Activated CD8-positive, alpha-beta memory T cell treated with anti-CD3 and anti-CD28 coated beads for 36 hours (primary cell): ENCODE measurements at regions not wholly inside any gene's neighbourhood (a gene's known extent, or its start where the extent isn't known, plus 50 kb on each side); places are given as distances from the start of the nearest gene placed in this dataset.

ENCODE experiments used
- CTCF ChIA-PET: fragments of 350-600 bp; sonication (Branson Sonifier 250); formaldehyde crosslinking; loops from one replicate; lab custom pipeline; 2021; ENCODE audit warnings: antibody characterized with exemption; lab: Charles Lee
- POLR2A ChIA-PET: fragments of 350-600 bp; sonication (Branson Sonifier 250); formaldehyde crosslinking; loops from one replicate; lab custom pipeline; 2021; ENCODE audit warnings: antibody characterized with exemption; lab: Charles Lee

DNA sequence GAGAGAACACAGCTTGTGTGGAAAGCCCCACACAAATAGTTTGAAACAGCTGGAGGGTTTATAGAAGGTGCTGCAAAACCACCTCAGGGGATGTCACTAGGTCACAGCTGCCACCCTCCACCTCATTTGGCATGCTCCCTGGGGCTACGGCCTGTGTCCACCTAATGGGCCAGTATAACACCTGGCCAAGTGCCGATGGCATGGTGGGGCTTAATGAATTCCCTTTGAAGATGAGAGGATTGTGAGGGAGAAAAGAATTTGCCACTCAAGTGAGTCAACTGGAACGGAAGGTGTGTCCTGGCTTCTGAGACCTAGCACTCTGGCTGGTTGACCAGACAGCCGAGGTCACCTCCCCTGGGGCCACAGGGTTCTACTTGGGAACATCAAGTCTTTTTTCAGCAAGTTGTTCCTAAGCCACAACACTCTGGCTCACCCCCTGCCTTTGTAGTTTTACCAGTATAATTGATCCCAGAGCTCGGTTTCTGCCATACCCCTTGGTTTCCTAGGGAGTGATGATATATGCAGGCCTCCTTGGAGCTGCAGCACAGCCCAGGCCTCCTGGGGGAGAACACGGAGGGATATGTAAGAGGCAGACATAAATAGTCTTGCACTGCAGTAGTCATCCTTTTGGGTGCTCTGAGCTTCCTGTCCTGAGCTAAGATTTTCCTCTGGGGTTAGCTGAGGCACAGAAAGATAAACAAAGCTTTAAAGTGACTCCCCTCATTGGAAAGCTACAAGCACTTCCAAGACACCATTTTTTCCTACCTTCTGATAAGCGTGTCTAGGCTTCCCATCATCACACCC lies 178.2 kb upstream of the LPP start:
- CTCF ChIA-PET = interaction anchor here (1.6 kb wide), 1 partner anchor 236 kb away, joined by 4 read pairs; no protein-coding TSS in a partner anchor
- POLR2A ChIA-PET = interaction anchor here (0.5 to 2.0 kb wide), 6 partner anchors 64 to 235 kb away, joined by 3 to 6 read pairs (median 4); partner anchors contain the start of gene BCL6

DNA sequence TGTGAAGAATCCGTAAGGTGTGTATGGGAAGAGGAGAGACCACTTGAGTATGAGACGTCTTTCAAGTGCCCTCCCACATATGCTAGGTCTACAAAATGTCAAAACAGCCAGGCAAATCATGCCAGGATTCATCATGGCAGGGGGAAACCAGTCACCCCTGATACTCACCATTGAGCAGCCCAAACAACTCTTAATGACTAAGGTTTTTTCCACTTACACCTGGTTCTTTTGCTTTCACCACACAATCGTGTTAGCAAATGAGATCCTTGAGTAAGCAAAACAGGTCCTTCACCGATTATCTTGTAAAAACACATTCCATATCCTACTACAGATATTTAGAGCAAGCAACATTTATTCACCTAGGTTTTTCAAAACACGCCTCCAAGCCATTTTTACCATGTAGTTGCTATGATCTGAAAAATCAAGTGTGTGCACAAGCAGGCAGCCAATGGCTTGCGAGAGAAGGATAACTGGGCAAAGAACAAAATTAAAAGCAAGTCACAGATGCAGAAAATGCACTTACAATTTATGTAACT lies 177.5 kb upstream of the LPP start:
- ChIA-PET CTCF (interaction anchor here (1.4 to 1.6 kb wide), 2 partner anchors 23 to 236 kb away, joined by 3 to 4 read pairs; no protein-coding TSS in a partner anchor), POLR2A (interaction anchor here (0.5 to 2.0 kb wide), 4 partner anchors 65 to 236 kb away, joined by 3 to 6 read pairs (median 4); no protein-coding TSS in a partner anchor)

DNA sequence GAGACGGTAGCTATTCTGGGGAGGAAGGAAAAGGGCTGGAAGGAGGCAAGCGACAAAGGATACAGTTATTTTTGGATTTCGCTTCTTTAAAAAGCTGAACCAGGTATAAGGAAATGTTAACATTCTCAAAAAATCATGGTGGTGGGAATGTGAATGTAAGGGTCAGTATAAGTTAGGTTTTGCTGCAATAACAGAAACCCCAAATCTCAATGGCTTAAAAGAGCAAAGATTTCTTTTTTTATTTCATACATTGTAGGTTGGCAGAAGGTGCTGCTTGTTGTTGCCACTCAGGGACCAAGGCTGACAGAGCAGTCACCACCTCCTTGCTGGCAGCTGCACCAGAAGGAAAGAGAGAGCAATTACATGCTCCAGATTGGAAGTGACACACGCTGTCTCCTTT lies 176.3 kb upstream of the LPP start:
- CTCF ChIA-PET = interaction anchor here (0.8 to 1.4 kb wide), 2 partner anchors 15 to 22 kb away, joined by 3 read pairs; no protein-coding TSS in a partner anchor
- POLR2A ChIA-PET = no interaction called here

- CTCF ChIA-PET = interaction anchor here (0.8 to 0.9 kb wide), 2 partner anchors 14 to 240 kb away, joined by 3 read pairs; no protein-coding TSS in a partner anchor
- POLR2A ChIA-PET = interaction anchor here (0.6 kb wide), 1 partner anchor 333 kb away, joined by 3 read pairs; no protein-coding TSS in a partner anchor
Observed at GRCh38 chr3:187978433-187979011, 175.4 kb upstream of the LPP start.

GRCh38 chr3:187979564-187979963 lies 174.4 kb upstream of the LPP start:
- CTCF ChIA-PET = interaction anchor here (0.9 kb wide), 1 partner anchor 241 kb away, joined by 3 read pairs; no protein-coding TSS in a partner anchor

DNA sequence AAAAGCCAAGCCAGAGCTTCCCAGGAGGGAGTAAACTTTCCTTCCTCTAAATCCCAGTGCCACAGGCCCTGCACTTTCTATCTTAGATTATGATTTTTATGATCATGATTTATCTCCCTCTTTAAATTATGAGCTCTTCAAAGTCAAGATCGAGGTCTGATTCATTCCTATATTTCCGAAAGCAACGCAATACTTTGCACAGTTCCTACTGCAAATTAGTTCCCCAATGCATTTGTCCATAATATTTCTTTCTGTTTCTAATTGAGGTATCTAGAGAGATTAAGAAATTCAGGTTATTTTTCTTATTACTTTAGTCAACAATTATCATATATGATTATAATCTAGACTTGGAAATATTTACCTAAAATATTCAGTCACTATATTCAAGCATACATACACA lies 173.1 kb upstream of the LPP start:
- ChIA-PET CTCF (no interaction called here), POLR2A (no interaction called here)

More at GRCh38 chr3:187979564-187979963, 174.4 kb upstream of the LPP start:
- POLR2A ChIA-PET = interaction anchor here (0.6 kb wide), 1 partner anchor 21 kb away, joined by 5 read pairs; no protein-coding TSS in a partner anchor

- ChIA-PET POLR2A (no interaction called here), CTCF (no interaction called here)
Observed at GRCh38 chr3:187982142-187982541, 171.8 kb upstream of the LPP start.

GRCh38 chr3:187983484-187984124 lies 170.4 kb upstream of the LPP start:
- CTCF ChIA-PET = interaction anchor here (0.6 to 1.3 kb wide), 2 partner anchors 50 to 243 kb away, joined by 3 to 4 read pairs; no protein-coding TSS in a partner anchor
- POLR2A ChIA-PET = no interaction called here

DNA sequence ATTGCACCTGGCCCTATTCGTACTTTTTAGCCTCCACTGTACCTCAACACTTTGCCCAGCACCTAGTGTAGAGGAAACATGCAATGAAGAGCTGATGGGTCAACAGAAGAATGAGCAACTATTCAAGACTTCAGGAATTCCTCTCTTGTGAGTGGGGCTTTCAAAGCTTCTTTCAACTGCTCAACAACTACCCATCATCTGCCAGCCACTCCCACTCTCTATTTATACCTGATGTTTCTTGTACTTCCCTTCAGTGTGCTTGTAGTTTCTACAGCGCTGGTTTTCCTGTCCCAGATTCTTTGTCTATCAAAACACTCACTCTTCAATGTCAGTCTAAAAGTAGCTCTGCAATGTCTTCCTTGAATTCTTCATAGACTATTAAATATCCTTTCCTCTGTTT lies 168.3 kb upstream of the LPP start:
- POLR2A ChIA-PET = no interaction called here
- CTCF ChIA-PET = interaction anchor here (1.6 kb wide), 1 partner anchor 12 kb away, joined by 3 read pairs; no protein-coding TSS in a partner anchor

DNA sequence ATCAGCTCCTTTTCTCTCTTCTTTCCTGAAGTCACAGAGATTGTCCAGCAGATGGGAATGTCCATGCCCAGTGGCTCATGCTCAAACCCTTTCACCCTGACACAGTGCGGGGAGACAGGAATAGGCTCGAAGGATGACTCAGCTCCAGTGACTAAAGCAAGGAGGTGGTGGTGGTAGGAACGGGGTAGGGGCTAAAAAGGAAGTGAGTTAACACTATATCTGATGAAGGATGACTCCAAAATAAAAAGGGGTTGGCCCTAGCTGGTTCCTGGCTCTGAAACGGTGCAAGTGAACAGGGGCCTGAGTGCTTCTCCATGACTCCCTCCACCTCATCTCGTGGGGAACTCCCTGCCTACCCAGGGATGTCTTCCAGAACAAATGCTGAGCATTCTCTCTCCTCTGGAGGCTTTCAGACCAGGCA lies 167.4 kb upstream of the LPP start:
- POLR2A ChIA-PET = no interaction called here
- CTCF ChIA-PET = interaction anchor here (1.1 to 1.6 kb wide), 2 partner anchors 13 to 246 kb away, joined by 3 to 6 read pairs; no protein-coding TSS in a partner anchor

DNA sequence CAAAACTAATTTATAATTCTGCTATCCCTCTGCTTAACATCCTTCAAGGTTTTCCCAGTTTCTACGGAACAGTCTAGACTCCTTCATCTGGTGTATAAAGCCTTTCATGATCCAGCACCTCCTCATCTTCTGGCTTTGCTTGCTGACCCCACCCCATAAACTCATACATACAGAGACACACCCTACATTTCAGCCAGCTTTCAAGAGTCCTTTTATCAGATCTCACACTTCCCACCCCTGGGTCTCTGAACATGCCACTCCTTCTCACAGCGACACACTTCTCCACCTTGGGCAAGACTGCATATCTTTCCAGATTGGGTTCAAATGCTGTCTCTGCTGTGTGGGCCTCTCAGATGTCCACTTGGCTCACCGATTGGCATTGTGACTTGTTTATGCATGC lies 166.8 kb upstream of the LPP start:
- ChIA-PET CTCF (interaction anchor here (1.1 to 1.6 kb wide), 2 partner anchors 13 to 247 kb away, joined by 3 to 6 read pairs; no protein-coding TSS in a partner anchor), POLR2A (no interaction called here)

DNA sequence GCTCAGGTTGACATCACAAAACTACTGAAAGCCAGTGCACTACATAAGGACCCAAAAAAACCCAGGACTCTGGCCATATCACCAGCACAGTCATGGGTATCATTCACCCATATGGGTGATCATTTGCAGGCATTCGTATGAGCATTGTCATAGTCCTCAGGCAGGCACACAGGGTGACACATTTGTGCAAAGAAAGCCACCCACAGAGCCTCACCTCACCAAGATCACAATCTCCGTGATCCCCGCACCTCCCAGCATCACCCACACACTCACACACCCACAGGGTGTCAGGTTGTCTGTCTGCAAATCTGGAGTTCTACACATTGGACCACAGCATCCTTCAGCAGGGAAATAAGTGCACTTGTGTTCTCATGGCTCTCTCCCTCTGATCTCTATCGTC lies 166.0 kb upstream of the LPP start:
- ChIA-PET CTCF (no interaction called here), POLR2A (interaction anchor here (0.5 kb wide), 1 partner anchor 322 kb away, joined by 8 read pairs; no protein-coding TSS in a partner anchor)

DNA sequence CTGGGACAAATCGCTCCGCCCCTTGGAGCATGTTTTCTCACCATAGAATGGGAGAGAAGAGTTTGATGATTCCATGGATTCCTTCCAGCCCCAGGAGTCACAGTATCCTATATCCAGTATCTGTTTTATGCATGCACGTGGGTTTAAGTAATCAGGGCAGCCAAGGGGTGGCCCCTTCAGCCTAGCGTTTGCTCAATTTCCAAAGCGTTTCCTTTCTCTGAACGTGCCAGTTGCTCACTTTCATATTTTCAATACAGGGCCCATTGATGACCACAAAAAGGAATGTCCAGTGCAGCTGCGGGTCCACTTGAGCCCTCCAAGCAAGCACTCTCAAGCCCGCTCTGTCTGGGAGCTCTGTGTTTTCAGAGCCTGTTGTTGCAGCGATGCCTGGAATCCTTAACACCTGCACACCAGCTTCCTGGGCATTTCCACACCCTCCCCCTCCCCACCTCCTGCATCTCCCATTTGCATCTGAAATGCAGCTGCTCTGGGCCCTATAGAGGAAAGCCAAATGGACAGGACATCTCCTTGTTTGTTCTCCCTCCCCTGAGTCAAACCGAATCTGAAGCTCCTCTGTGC lies 164.3 kb upstream of the LPP start:
- POLR2A ChIA-PET = no interaction called here
- CTCF ChIA-PET = no interaction called here

GRCh38 chr3:187992609-187993008 lies 161.3 kb upstream of the LPP start:
- ChIA-PET CTCF (interaction anchor here (1.2 kb wide), 1 partner anchor 15 kb away, joined by 3 read pairs; no protein-coding TSS in a partner anchor), POLR2A (no interaction called here)

GRCh38 chr3:187994221-187995042 lies 159.5 kb upstream of the LPP start:
- CTCF ChIA-PET = interaction anchor here (1.7 kb wide), 1 partner anchor 255 kb away, joined by 5 read pairs; no protein-coding TSS in a partner anchor

DNA sequence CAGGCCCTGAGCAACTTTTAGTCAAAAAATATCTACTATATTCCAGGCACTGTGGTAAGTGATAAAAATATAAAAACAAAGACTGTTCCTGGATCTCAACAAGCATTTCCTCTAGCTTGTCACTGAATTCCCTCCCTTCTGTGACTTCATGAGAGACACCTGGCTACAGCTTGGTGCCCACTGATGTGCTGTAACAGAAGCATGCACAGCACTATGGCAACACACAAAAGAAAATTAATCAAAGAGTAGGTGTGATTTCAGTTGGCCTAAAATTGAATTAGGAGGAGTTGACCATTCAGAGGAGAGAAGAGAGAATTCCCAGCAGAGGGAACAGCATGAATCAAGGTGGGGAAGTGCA lies 158.9 kb upstream of the LPP start:
- ChIA-PET POLR2A (no interaction called here), CTCF (interaction anchor here (1.7 kb wide), 1 partner anchor 255 kb away, joined by 5 read pairs; no protein-coding TSS in a partner anchor)

More at GRCh38 chr3:187994221-187995042, 159.5 kb upstream of the LPP start:
- POLR2A ChIA-PET = no interaction called here

- POLR2A ChIA-PET = no interaction called here
- CTCF ChIA-PET = interaction anchor here (1.7 kb wide), 1 partner anchor 256 kb away, joined by 5 read pairs; no protein-coding TSS in a partner anchor
Observed at GRCh38 chr3:187995667-187996066, 158.3 kb upstream of the LPP start.
